ENCODE measurements at regions not wholly inside any gene's neighbourhood (a gene's known extent, or its start where the extent isn't known, plus 50 kb on each side); places are given as distances from the start of the nearest gene placed in this dataset.

DNA sequence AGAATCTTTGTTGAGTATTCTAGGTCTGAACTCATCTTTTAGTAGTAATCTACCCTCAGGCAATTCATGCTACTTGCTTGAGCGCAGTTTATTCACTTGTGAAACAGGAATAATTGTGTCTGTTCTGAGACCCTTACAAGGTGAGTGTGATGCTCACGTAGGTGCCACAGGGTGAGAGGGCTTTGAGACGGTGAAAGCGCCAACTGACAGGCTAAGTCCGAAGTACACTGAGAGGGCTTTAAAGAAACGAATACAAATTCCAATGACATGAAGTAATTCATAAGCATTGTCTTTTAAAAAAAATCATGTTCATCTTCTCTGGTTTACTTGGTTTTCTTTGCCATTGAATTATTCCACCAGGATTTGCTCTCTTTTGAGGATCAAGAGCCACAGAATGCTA lies 393.7 kb upstream of the RGMA start:
- Mint-ChIP-seq H3K4me3 (no peak overlapping the region), H3K9me3 (no peaks in the 10 kb centered on the region), H3K27me3 (ENCODE audit: low read depth) (no peaks in the 10 kb centered on the region)

DNA sequence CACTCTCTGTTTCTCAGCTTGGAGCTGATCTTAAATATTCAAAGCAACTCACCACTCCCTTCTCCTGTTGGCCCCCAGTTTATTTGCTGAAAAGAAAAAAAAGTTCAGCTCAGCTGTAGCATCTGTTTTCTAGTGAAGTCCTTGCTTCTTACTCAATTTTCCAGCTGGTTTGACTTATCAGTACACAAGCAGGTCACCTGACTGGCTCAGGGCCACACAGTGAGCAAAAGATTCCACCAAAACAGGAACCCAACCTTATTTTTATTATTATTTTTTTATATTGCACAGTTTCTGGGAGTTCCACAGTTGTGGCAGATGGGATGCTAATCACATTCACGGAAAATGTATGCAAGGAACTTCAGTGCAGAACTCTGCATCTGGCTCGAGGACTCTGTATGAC lies 390.7 kb upstream of the RGMA start:
- Mint-ChIP-seq H3K36me3 (ENCODE audit: low read depth) (no peaks in the 10 kb centered on the region), H3K27me3 (ENCODE audit: low read depth) (no peaks in the 10 kb centered on the region), H3K4me3 (no peak overlapping the region), H3K27ac (no peak overlapping the region), H3K4me1 (ENCODE audit: low read depth) (no peaks in the 10 kb centered on the region), H3K9me3 (no peaks in the 10 kb centered on the region)

More for the DNA sequence above, 393.7 kb upstream of the RGMA start:
- no peaks in the 10 kb centered on the region for H3K4me1 Mint-ChIP-seq (ENCODE audit: low read depth)
- H3K27ac Mint-ChIP-seq = no peak overlapping the region
- H3K36me3 Mint-ChIP-seq (ENCODE audit: low read depth) = no peaks in the 10 kb centered on the region

DNA sequence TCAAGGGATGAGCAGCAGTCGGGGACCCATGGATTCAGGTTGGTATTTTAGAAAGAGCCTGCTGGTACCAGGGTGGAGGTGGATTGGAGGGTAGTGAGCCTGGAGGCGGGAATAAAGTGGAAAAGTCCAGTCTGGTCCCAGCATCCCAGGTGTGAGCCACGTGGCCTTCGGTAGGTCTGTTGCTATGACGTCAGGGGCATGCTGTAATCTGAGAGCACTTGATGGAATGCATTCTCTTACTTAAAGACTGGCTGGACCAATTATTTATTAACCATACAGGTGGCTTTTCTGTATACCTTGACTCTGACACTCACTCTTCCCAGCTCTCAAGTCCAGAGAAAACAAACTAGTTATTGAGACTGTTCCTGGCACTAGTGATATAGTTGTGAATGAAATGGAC lies 389.9 kb upstream of the RGMA start:
- Mint-ChIP-seq H3K9me3 (no peaks in the 10 kb centered on the region), H3K36me3 (ENCODE audit: low read depth) (no peaks in the 10 kb centered on the region), H3K27ac (no peak overlapping the region), H3K4me1 (ENCODE audit: low read depth) (no peaks in the 10 kb centered on the region), H3K4me3 (no peak overlapping the region), H3K27me3 (ENCODE audit: low read depth) (no peaks in the 10 kb centered on the region)

DNA sequence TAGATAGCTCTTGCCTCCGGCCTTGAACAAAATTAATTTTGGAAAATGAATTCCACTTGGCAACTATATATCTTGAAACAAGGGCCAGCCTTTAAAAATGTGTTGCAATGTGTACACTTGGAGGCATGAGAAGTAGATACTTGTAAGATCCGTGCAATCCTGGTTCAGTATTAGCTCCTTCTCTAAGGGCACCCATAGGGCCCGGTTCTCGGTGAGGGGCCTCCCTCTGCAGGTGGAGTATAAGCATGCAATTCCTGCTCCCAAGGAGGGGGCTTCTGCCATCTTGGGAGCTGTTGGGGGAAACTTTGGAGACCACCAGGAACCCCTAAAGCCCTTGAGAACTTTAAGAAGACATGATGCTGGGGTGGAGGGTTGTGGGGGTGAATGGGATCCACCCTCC lies 388.7 kb upstream of the RGMA start:
- Mint-ChIP-seq H3K36me3 (ENCODE audit: low read depth) (no peaks in the 10 kb centered on the region), H3K27ac (no peak overlapping the region), H3K4me3 (no peak overlapping the region), H3K4me1 (ENCODE audit: low read depth) (no peaks in the 10 kb centered on the region), H3K9me3 (no peaks in the 10 kb centered on the region), H3K27me3 (ENCODE audit: low read depth) (no peaks in the 10 kb centered on the region)

DNA sequence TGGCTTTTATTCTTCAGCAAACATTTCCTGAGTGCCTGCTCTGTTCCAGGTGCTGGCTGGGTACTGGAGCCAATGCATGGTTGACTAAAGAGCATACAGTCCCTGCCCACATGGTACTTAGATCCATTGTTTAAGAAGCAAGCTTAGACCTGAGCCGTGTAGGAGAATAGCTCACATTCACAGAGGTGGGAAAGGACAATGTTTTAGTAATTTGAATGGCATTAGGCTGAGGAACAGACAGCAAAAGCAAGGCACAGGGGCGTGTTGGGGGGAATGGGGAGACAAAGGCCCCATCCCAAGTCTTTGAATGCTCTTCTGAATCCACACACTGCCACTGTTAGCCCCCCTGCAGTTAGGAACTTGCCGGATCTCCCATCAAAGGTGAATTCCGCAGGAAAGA lies 388.2 kb upstream of the RGMA start:
- H3K4me3 Mint-ChIP-seq = no peak overlapping the region
- H3K9me3 Mint-ChIP-seq = no peaks in the 10 kb centered on the region
- no peaks in the 10 kb centered on the region for H3K36me3 Mint-ChIP-seq (ENCODE audit: low read depth)

DNA sequence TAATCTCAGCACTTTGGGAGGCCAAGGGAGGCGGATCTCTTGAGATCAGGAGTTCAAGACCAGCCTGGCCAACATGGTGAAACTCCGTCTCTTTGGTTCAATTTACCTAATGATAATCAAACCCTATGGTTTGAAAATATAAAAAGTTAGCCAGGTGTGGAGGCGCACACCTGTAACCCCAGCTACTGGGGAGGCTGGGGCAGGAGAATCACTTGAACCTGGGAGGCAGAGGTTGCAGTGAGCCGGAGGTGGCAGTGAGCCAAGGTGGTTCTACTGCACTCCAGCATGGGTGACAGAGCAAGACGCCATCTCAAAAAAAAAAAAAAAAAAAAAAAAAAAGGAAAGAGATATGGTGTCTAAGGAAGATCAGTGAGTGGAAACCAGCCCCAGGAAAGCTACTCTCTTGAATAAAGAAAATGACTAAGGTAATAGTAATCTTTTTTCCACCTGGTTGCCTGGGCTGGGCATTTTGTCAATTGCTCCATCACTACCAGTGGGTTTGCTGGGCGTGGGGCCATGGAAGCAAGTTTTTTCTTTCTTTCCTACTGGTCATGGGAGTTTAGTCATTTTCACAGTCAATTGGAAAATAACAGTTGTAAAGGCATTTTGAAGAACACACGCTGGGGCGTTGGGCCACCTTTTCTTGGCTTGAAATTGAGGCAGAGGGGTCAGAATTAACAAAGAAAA lies 387.6 kb upstream of the RGMA start:
- no peak overlapping the region for H3K27ac Mint-ChIP-seq
- no peaks in the 10 kb centered on the region for H3K36me3 Mint-ChIP-seq (ENCODE audit: low read depth)
- H3K9me3 Mint-ChIP-seq = no peaks in the 10 kb centered on the region
- no peak overlapping the region for H3K4me3 Mint-ChIP-seq
- no peaks in the 10 kb centered on the region for H3K27me3 Mint-ChIP-seq (ENCODE audit: low read depth)
- H3K4me1 Mint-ChIP-seq (ENCODE audit: low read depth) = no peaks in the 10 kb centered on the region

More for the DNA sequence above, 388.2 kb upstream of the RGMA start:
- no peak overlapping the region for H3K27ac Mint-ChIP-seq
- H3K4me1 Mint-ChIP-seq (ENCODE audit: low read depth) = no peaks in the 10 kb centered on the region
- no peaks in the 10 kb centered on the region for H3K27me3 Mint-ChIP-seq (ENCODE audit: low read depth)

DNA sequence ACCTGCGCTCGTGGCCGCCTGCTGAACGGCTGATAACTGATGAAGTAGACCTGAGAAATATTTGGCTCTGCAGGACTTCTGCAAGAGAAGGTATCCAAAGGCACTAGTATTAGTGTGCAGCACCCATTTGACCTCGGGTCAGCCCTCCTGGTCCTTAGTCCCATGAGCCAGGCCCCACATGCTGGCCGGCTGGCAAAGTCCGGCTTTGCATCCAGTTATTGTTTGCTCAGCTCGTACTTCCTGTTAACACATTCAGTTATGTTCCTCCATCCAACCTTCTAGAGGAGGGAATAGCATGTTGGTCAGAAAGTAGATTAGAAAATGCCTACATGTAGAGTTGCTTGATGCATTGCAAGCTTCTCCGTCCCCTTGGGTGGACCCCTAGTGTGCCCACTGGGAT lies 385.7 kb upstream of the RGMA start:
- no peak overlapping the region for H3K27ac Mint-ChIP-seq
- H3K36me3 Mint-ChIP-seq (ENCODE audit: low read depth) = no peaks in the 10 kb centered on the region
- H3K4me3 Mint-ChIP-seq = no peak overlapping the region
- no peaks in the 10 kb centered on the region for H3K27me3 Mint-ChIP-seq (ENCODE audit: low read depth)
- no peaks in the 10 kb centered on the region for H3K4me1 Mint-ChIP-seq (ENCODE audit: low read depth)
- H3K9me3 Mint-ChIP-seq = no peaks in the 10 kb centered on the region

DNA sequence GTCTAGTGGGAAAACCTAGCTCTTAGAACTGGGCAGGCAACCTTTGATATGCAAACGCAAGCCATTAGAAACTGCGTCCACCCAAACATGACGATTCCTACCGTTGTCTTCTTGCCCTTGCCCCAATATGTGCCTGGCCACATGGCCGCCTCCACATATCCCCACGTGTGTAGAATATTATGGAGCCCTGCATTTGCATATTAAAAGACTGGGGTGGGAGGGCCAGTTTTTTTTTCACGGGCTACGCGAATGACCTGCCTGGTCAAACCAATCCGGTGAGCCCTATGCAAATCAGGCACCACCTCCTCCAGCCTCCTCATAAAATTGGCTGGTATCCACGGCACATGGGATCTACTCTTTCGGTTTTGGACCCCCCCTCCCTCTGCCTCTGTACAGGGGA lies 381.0 kb upstream of the RGMA start:
- no peaks in the 10 kb centered on the region for H3K9me3 Mint-ChIP-seq
- no peaks in the 10 kb centered on the region for H3K4me1 Mint-ChIP-seq (ENCODE audit: low read depth)
- H3K27ac Mint-ChIP-seq = no peak overlapping the region
- no peaks in the 10 kb centered on the region for H3K36me3 Mint-ChIP-seq (ENCODE audit: low read depth)
- H3K27me3 Mint-ChIP-seq (ENCODE audit: low read depth) = no peaks in the 10 kb centered on the region
- no peak overlapping the region for H3K4me3 Mint-ChIP-seq

DNA sequence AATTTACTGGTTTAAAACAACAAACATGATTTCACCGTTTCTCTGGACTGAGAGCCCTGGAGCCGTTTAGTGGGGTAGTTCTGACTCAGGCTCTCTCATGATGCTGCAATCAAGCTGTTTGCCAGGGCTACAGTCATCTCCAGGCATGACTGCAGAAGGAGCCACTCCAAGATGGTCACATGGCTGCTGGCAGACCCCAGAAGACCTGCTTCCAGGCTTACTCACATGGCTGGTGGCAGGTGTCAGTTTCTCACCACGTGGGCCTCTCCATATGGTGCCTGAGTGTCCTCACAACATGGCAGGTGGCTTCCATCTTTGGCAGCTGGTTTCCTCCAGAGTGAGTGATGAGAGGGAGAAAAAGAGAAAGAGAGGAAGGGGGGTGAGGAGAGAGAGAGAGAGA lies 378.3 kb upstream of the RGMA start:
- H3K27ac Mint-ChIP-seq = no peak overlapping the region
- no peaks in the 10 kb centered on the region for H3K27me3 Mint-ChIP-seq (ENCODE audit: low read depth)
- H3K4me1 Mint-ChIP-seq (ENCODE audit: low read depth) = no peaks in the 10 kb centered on the region
- no peak overlapping the region for H3K4me3 Mint-ChIP-seq
- no peaks in the 10 kb centered on the region for H3K9me3 Mint-ChIP-seq
- H3K36me3 Mint-ChIP-seq (ENCODE audit: low read depth) = no peaks in the 10 kb centered on the region

DNA sequence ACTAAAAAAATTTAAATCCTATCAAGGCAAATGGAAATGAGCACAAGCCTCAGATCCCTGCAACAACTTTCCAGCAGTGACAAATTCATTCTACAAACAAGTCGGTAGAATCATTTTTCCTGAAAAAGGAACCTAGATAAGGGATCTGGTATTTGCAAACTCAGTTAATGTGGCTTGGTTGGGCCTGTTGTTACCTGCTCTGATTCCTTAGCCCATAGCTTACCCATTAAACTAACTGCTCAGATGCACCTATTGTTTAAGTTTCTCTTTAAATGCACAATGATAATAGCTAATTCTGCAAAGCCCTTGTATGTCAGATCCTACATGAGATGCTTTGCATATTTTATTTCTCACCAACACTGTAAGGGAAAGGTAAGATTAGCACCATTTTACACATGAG lies 377.4 kb upstream of the RGMA start:
- Mint-ChIP-seq H3K36me3 (ENCODE audit: low read depth) (no peaks in the 10 kb centered on the region), H3K27me3 (ENCODE audit: low read depth) (no peaks in the 10 kb centered on the region), H3K4me3 (no peak overlapping the region), H3K9me3 (no peaks in the 10 kb centered on the region), H3K4me1 (ENCODE audit: low read depth) (no peaks in the 10 kb centered on the region), H3K27ac (no peak overlapping the region)

DNA sequence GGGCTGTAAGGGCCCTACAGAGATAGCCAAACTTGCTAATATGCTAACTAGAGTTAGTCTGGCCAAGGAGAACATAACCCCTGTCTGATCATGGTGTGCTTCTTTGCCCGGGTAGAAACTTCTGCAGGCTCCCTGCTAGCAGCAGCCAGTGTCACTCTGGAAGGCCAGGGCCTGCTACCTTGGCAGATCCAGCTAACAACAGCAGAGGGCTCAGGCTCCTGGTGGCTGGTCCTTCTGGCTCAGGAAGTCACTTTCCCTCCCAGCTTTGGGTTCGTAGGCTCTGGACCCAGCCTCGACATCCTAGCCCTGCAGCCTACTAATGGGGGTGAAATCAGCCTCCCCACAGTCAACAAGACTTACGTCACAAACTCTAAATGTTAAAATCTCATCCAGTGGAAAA lies 373.7 kb upstream of the RGMA start:
- Mint-ChIP-seq H3K27me3 (ENCODE audit: low read depth) (no peaks in the 10 kb centered on the region), H3K4me1 (ENCODE audit: low read depth) (no peaks in the 10 kb centered on the region), H3K27ac (no peak overlapping the region), H3K4me3 (no peak overlapping the region), H3K9me3 (no peaks in the 10 kb centered on the region), H3K36me3 (ENCODE audit: low read depth) (no peaks in the 10 kb centered on the region)

DNA sequence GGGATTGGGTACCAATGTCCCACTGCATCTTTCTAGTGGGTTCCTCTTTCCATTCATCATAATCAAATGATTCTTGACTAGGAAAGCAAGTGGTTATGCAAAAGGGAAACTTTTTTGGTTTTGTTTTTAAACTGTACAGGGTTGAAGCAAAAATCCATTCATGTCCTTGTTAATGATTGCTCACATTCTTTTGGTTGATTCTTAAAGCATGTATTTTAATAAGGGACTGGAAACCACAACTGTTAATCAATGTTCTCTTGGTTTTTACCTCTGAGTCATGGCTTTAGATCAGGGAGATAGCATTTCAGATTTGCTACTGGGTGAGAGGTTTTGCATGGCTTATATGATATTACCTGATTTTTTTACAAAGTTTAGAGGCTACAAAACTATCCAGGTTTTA lies 371.7 kb upstream of the RGMA start:
- no peaks in the 10 kb centered on the region for H3K9me3 Mint-ChIP-seq
- H3K27ac Mint-ChIP-seq = no peak overlapping the region
- H3K4me1 Mint-ChIP-seq (ENCODE audit: low read depth) = no peaks in the 10 kb centered on the region
- H3K4me3 Mint-ChIP-seq = no peak overlapping the region
- no peaks in the 10 kb centered on the region for H3K36me3 Mint-ChIP-seq (ENCODE audit: low read depth)
- H3K27me3 Mint-ChIP-seq (ENCODE audit: low read depth) = no peaks in the 10 kb centered on the region

DNA sequence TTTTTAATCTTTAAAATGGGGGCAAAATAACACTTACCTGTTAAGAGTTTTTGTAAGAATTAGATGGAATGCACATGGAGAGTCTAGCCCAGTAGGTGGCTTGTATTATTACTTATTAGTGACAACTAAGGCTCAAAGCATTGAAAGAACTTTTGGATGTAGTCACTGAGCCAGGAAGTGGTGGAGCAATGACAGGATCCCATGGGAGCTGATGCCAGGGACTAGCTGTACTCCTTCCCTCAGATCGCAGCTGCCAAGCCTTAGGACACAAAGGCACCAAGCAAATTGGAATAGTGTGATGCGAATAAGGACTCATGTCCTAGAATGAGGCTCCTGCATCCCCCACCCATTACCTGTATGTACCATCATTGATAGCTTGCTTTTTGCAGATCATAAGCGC lies 370.4 kb upstream of the RGMA start:
- Mint-ChIP-seq H3K4me3 (no peak overlapping the region), H3K27ac (no peak overlapping the region), H3K4me1 (ENCODE audit: low read depth) (no peaks in the 10 kb centered on the region), H3K36me3 (ENCODE audit: low read depth) (no peaks in the 10 kb centered on the region), H3K9me3 (no peaks in the 10 kb centered on the region), H3K27me3 (ENCODE audit: low read depth) (no peaks in the 10 kb centered on the region)

DNA sequence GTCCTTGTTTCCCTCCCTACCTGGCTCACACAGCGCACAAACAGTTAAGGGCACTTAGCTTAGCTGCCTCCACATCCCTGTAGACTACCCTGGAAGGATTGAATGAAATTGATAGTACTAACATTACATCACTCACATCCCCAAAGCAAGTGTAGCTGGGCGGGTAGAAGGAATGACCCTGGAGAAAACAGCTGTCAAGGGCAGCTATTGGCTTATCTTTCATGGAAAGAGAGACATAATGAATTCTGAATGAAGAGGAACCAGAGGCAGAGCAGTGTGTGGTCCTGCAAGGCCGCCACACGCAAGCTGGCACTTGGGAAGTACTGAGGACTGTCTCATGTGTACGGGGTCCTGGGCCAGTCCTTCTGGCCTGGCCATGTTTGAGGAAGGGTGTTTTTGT lies 369.6 kb upstream of the RGMA start:
- no peak overlapping the region for H3K27ac Mint-ChIP-seq
- no peak overlapping the region for H3K4me3 Mint-ChIP-seq
- H3K9me3 Mint-ChIP-seq = no peaks in the 10 kb centered on the region
- H3K4me1 Mint-ChIP-seq (ENCODE audit: low read depth) = no peaks in the 10 kb centered on the region
- no peaks in the 10 kb centered on the region for H3K27me3 Mint-ChIP-seq (ENCODE audit: low read depth)
- H3K36me3 Mint-ChIP-seq (ENCODE audit: low read depth) = no peaks in the 10 kb centered on the region

DNA sequence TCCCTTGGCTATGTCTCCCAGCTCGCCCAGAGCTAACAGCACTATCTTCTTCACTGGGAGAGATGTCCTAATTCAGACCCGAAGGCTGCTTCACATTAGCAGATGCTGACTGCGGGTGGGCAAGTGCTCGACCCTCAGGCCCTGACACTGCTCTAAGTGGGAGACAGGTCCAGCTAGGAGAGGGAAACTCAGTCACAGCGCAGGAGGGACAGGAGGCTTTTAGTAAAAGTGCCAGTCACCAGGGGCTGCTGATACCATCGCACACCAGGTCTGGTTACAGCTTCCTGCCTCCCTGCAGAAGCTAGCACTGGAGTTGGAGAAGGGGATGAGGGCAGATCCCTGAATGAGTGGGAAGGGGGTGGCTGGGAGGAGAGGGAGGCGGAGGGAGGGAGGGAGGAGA lies 365.8 kb upstream of the RGMA start:
- no peaks in the 10 kb centered on the region for H3K36me3 Mint-ChIP-seq (ENCODE audit: low read depth)
- no peaks in the 10 kb centered on the region for H3K4me1 Mint-ChIP-seq (ENCODE audit: low read depth)
- no peaks in the 10 kb centered on the region for H3K27me3 Mint-ChIP-seq (ENCODE audit: low read depth)
- H3K9me3 Mint-ChIP-seq = no peaks in the 10 kb centered on the region
- H3K4me3 Mint-ChIP-seq = no peak overlapping the region
- H3K27ac Mint-ChIP-seq = no peak overlapping the region
